ENCODE measurements at regions not wholly inside any gene's neighbourhood (a gene's known extent, or its start where the extent isn't known, plus 50 kb on each side); places are given as distances from the start of the nearest gene placed in this dataset.

GRCh38 chr11:23732026-23732425, 764.8 kb upstream of the LUZP2 start:
- H3K9me3 ChIP-seq, result no peaks in the 10 kb centered on the region
- no peak for DNase-seq
- TF ChIP-seq, protein P1, sequence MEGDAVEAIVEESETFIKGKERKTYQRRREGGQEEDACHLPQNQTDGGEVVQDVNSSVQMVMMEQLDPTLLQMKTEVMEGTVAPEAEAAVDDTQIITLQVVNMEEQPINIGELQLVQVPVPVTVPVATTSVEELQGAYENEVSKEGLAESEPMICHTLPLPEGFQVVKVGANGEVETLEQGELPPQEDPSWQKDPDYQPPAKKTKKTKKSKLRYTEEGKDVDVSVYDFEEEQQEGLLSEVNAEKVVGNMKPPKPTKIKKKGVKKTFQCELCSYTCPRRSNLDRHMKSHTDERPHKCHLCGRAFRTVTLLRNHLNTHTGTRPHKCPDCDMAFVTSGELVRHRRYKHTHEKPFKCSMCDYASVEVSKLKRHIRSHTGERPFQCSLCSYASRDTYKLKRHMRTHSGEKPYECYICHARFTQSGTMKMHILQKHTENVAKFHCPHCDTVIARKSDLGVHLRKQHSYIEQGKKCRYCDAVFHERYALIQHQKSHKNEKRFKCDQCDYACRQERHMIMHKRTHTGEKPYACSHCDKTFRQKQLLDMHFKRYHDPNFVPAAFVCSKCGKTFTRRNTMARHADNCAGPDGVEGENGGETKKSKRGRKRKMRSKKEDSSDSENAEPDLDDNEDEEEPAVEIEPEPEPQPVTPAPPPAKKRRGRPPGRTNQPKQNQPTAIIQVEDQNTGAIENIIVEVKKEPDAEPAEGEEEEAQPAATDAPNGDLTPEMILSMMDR (IDR thresholded peaks at IDR 0.05), result no peak
- H3K27ac ChIP-seq, result no peak overlapping the region
- H3K4me3 ChIP-seq, result no peak overlapping the region
- no peaks in the 10 kb centered on the region for H3K36me3 ChIP-seq
- intact Hi-C loops (cut with DNase I; ENCODE audit: low total_unique reads), result no loop called here
- H3K4me1 ChIP-seq, result no peaks in the 10 kb centered on the region
- no peaks in the 10 kb centered on the region for H3K27me3 ChIP-seq

- no peak overlapping the region for H3K4me3 ChIP-seq
- H3K27ac ChIP-seq, result no peak overlapping the region
- intact Hi-C loops (cut with DNase I; ENCODE audit: low total_unique reads), result no loop called here
- H3K4me1 ChIP-seq, result no peaks in the 10 kb centered on the region
- no peaks in the 10 kb centered on the region for H3K9me3 ChIP-seq
- H3K27me3 ChIP-seq, result no peaks in the 10 kb centered on the region
- TF ChIP-seq, protein P1 (IDR thresholded peaks at IDR 0.05), result no peak
- no peak for DNase-seq
- H3K36me3 ChIP-seq, result no peaks in the 10 kb centered on the region
Measured at GRCh38 chr11:23746896-23747295, 750.0 kb upstream of the LUZP2 start.

DNA sequence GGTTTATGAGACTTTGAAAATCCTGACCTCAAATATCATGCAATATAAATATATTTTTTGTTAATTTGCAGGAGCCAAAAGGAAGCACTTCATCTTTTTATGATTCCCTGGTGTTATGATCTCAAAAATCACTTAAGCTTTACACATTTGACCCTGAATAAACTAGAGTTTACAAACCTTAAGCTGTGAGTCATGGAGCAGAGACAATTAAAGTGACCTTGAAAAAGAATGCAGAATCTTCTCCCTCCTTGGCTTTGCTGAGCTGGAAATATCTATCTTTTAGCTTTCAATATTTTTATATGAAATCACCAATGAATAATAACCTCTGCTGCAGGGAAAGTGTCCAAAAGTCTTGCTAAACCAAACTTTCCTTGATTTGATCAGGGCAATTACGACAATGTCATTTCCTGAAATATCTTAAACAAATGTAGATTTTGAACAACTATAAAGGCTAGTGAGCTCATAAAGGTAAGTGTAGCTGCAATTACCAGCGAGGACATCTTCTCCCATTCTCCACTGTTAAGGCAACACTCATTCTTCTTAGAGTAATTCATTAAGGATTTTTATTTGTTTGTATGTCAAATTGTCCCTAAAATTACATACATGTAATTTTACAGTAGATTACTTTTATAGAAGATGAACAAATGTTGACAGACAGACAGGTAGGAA, 747.0 kb upstream of the LUZP2 start:
- H3K36me3 ChIP-seq, result no peaks in the 10 kb centered on the region
- intact Hi-C loops (cut with DNase I; ENCODE audit: low total_unique reads), result no loop called here
- TF ChIP-seq, protein P1 (IDR thresholded peaks at IDR 0.05), result no peak

GRCh38 chr11:23751280-23751679, 745.6 kb upstream of the LUZP2 start:
- Histone ChIP-seq H3K9me3 (no peaks in the 10 kb centered on the region), H3K4me1 (peaks cover 0 to 5% (median 0%) of the 10 kb centered on the region in 4 donors), H3K36me3 (no peaks in the 10 kb centered on the region), H3K27ac (no peak overlapping the region), H3K27me3 (no peaks in the 10 kb centered on the region), H3K4me3 (no peak overlapping the region)
- TF ChIP-seq, protein P1 (IDR thresholded peaks at IDR 0.05), result no peak
- intact Hi-C loops (cut with DNase I; ENCODE audit: low total_unique reads), result no loop called here
- DNase-seq, result no peak

More for the DNA sequence above, 747.0 kb upstream of the LUZP2 start:
- no peak overlapping the region for H3K4me3 ChIP-seq
- no peak for DNase-seq
- H3K4me1 ChIP-seq, result peaks cover 0 to 2% (median 0%) of the 10 kb centered on the region in 4 donors
- H3K27ac ChIP-seq, result no peak overlapping the region
- no peaks in the 10 kb centered on the region for H3K27me3 ChIP-seq
- H3K9me3 ChIP-seq, result no peaks in the 10 kb centered on the region

GRCh38 chr11:23755076-23755475, 741.8 kb upstream of the LUZP2 start:
- TF ChIP-seq, protein P1 (IDR thresholded peaks at IDR 0.05), result no peak
- no peak for DNase-seq
- Histone ChIP-seq H3K27ac (no peak overlapping the region), H3K4me3 (no peak overlapping the region), H3K36me3 (no peaks in the 10 kb centered on the region), H3K4me1 (peaks cover 0 to 5% (median 0%) of the 10 kb centered on the region in 4 donors), H3K9me3 (no peaks in the 10 kb centered on the region), H3K27me3 (no peaks in the 10 kb centered on the region)
- intact Hi-C loops (cut with DNase I; ENCODE audit: low total_unique reads), result no loop called here

Data from tibial artery (tissue), 4 donors.